Common myeloid progenitor, CD34-positive (primary cell): ENCODE measurements at regions not wholly inside any gene's neighbourhood (a gene's known extent, or its start where the extent isn't known, plus 50 kb on each side); places are given as distances from the start of the nearest gene placed in this dataset.

Experiments
- CTCF ChIA-PET: fragments of 350-600 bp; sonication (Branson Sonifier 250); formaldehyde crosslinking; loops from one replicate; lab custom pipeline; 2021; ENCODE audit warnings: antibody characterized with exemption; lab: Charles Lee
- POLR2A ChIA-PET: fragments of 350-600 bp; sonication (Branson Sonifier 250); formaldehyde crosslinking; loops from one replicate; lab custom pipeline; 2021; ENCODE audit warnings: antibody characterized with exemption; lab: Charles Lee
- DNase-seq, 3 donors: peaks; one replicate each; pipeline versions ENCODE4 v3.0.0 to v3.0.0-alpha.2; 2013
- H3K27ac ChIP-seq, 2 experiments: 1 replicate in 1 of 2; 2 replicates in 1 of 2; pipeline ENCODE4 v1.7.0; 2013; ENCODE audit warnings: inconsistent platforms in 2 of 2, low read length in 2 of 2, mild to moderate bottlenecking in 2 of 2, low read depth in 1 of 2, moderate library complexity in 1 of 2; ENCODE audit not compliant: severe bottlenecking in 2 of 2, insufficient read depth in 1 of 2, poor library complexity in 1 of 2
- H3K27me3 ChIP-seq, 5 experiments: replicated peaks in 2 of 5; 1 replicate in 3 of 5; 2 replicates in 2 of 5; pipeline versions ENCODE4 v1.6.1 to v1.7.0; 2013; ENCODE audit warnings: low read length in 4 of 5, mild to moderate bottlenecking in 2 of 5, moderate library complexity in 2 of 5, inconsistent platforms in 1 of 5; ENCODE audit not compliant: insufficient read depth in 5 of 5, control insufficient read depth in 4 of 5
- H3K36me3 ChIP-seq, 4 experiments: 1 replicate in 2 of 4; 2 replicates in 2 of 4; pipeline versions ENCODE4 v1.6.1 to v1.7.0; 2013; ENCODE audit warnings: low read length in 3 of 4, control low read depth in 1 of 4, mild to moderate bottlenecking in 1 of 4; ENCODE audit not compliant: control insufficient read depth in 4 of 4, insufficient read depth in 4 of 4
- H3K4me1 ChIP-seq, 4 experiments: 1 replicate in 3 of 4; 2 replicates in 1 of 4; pipeline versions ENCODE4 v1.6.1 to v1.7.1; 2013; ENCODE audit warnings: low read length in 3 of 4, mild to moderate bottlenecking in 3 of 4, control low read depth in 1 of 4, inconsistent platforms in 1 of 4, moderate library complexity in 1 of 4; ENCODE audit not compliant: control insufficient read depth in 4 of 4, insufficient read depth in 4 of 4; ENCODE audit errors: control extremely low read depth in 1 of 4
- H3K4me3 ChIP-seq, 7 experiments: 1 replicate in 4 of 7; 2 replicates in 3 of 7; pipeline versions ENCODE4 v1.5.1 to v1.7.0; 2013; ENCODE audit warnings: mild to moderate bottlenecking in 7 of 7, low read length in 6 of 7, moderate library complexity in 6 of 7, inconsistent platforms in 2 of 7, low read depth in 2 of 7, control low read depth in 1 of 7; ENCODE audit not compliant: insufficient read depth in 4 of 7, control insufficient read depth in 1 of 7; ENCODE audit errors: extremely low read depth in 1 of 7
- H3K9me3 ChIP-seq, 5 experiments: 1 replicate in 4 of 5; 2 replicates in 1 of 5; pipeline versions ENCODE4 v1.6.1 to v1.7.1; 2013; ENCODE audit warnings: low read length in 4 of 5, mild to moderate bottlenecking in 2 of 5, inconsistent platforms in 1 of 5, low read depth in 1 of 5, moderate library complexity in 1 of 5; ENCODE audit not compliant: control insufficient read depth in 4 of 5, insufficient read depth in 2 of 5; ENCODE audit errors: control extremely low read depth in 1 of 5
- WGBS: methylation state at CpG from one replicate; pipeline ENCODE4 v1.1.5; 2013; ENCODE audit not compliant: insufficient coverage; 5-methylcytosine and 5-hydroxymethylcytosine counted together

DNA sequence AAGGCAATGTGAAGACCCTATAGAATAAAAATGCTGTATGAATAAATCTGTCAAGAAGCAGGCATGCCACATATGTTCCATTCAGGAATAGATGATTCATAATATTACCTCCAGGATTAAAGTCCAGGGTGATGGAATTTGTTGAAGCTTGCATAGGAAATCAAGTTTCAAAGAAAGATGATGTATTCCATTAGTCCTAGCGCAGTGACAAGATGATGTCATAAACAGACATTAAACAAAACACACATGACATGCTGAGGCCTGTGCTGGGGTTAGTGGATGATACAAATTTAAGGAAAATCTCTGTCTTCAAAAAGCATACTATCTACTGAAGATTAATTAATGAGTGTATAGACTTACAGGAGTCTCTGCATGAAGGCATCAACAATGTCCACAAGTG is 1025.2 kb downstream of the CDH11 start:
- Histone ChIP-seq H3K9me3 (no peaks in the 10 kb centered on the region), H3K36me3 (no peaks in the 10 kb centered on the region), H3K27me3 (no peaks in the 10 kb centered on the region), H3K27ac (no peak overlapping the region), H3K4me3 (no peak overlapping the region), H3K4me1 (no peaks in the 10 kb centered on the region)
- CTCF ChIA-PET = no interaction called here
- POLR2A ChIA-PET = no interaction called here
- no CpG with 5 or more reads among the region's 1 CpG for WGBS
- no peak for DNase-seq

DNA sequence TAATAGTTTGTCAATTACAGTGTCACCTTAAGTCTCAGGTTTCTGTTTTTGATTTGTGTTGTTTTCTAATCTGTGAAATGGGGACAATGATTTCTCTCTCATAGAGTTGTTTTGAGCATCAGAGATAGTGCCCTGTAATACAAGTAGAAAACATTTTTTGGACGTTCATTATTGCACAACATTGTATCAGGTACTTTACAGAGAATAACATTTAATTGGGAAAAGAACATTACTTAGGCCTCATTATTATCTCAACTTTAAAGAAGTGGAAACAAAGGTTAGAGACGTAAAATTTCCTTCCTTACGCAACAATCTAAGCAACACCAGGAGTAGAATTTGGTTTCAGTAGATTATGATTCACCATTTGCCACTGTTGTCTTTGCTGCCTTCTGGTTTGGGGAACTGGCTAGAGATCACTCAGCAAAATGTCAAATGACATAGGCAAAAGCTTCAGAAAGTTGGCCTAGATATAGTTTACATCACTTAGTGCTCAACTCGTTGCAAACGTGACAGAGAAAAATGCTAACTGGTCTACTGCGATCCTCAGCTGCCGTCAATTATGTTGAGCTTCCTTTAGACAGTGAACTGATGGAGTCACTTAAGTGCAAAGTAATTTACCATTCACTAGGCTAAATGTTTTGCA is 1026.8 kb downstream of the CDH11 start:
- H3K27me3 ChIP-seq = no peaks in the 10 kb centered on the region
- DNase-seq = no peak
- no peak overlapping the region for H3K4me3 ChIP-seq
- ChIA-PET CTCF (no interaction called here), POLR2A (no interaction called here)
- no peaks in the 10 kb centered on the region for H3K4me1 ChIP-seq
- H3K36me3 ChIP-seq = no peaks in the 10 kb centered on the region
- WGBS = 91% methylated on average over 4 of the region's 7 CpGs
- H3K9me3 ChIP-seq = no peaks in the 10 kb centered on the region
- H3K27ac ChIP-seq = no peak overlapping the region

DNA sequence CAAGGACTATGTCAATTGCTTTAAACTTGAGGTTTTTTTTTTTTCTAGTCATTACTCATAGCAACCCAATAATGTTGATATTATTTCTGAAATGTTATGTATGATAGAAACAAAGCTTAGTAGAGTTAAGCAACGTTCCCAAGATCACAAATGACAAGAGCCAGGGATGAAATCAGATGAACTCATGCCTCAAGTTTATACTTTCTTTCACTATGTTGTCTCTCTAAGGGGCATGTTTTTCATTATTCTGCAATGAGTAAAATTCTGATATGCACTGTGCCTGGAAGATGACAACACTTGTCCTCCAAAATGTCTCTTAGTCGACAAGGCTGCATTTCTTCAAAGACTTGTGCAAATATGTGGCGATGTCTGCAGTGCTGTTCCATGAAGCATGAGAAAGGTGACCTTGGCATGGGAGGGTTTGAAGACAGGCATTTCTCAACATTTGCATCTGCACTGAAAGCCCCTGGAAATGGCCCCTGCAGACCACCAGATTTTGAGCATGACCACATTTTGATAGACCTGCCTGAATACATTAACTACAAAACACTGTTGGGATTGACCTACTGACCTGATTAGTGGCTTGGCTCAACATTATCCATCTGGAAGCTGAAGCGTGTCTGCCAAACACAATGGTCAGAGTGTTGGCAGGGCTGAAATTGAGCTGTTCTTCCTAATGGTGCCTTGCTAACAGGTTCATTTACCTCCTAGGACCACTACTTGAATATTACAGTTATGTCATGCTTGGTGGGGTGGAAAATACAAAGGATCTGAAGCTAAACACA is 1027.5 kb downstream of the CDH11 start:
- no peaks in the 10 kb centered on the region for H3K9me3 ChIP-seq
- H3K36me3 ChIP-seq = no peaks in the 10 kb centered on the region
- ChIA-PET POLR2A (no interaction called here), CTCF (no interaction called here)
- H3K4me3 ChIP-seq = no peak overlapping the region
- WGBS = 100% methylated on average over 3 of the region's 4 CpGs
- no peak for DNase-seq
- no peaks in the 10 kb centered on the region for H3K4me1 ChIP-seq
- H3K27ac ChIP-seq = no peak overlapping the region
- no peaks in the 10 kb centered on the region for H3K27me3 ChIP-seq

GRCh38 chr16:64092271-64092670 is 1029.6 kb downstream of the CDH11 start:
- Histone ChIP-seq H3K4me3 (no peak overlapping the region), H3K27ac (no peak overlapping the region), H3K9me3 (no peaks in the 10 kb centered on the region), H3K4me1 (no peaks in the 10 kb centered on the region), H3K36me3 (no peaks in the 10 kb centered on the region), H3K27me3 (no peaks in the 10 kb centered on the region)
- 86% methylated on average over 1 of the region's 3 CpGs for WGBS
- ChIA-PET POLR2A (interaction anchor here (0.6 kb wide), 1 partner anchor 37 kb away, joined by 4 read pairs; no protein-coding TSS in a partner anchor), CTCF (no interaction called here)
- DNase-seq = no peak

DNA sequence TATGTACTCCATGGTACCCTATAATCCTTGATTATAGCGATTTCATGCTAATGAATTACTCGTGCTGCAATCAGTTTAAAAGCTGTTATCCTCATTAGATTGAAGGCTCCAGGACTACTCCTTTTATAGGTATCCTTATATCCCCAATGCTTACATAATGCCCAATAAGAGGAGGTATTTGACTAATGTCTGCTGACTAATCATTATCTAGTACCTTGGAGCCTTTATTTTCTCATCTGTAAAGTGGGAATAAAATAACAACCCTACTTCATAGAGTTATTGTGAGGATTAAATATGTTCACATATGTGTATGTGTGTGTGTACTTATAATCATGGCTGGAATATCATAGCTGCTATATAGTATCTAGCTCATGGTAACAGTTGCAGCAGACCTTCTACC is 1031.5 kb downstream of the CDH11 start:
- Histone ChIP-seq H3K36me3 (no peaks in the 10 kb centered on the region), H3K27me3 (no peaks in the 10 kb centered on the region), H3K27ac (no peak overlapping the region), H3K4me3 (no peak overlapping the region), H3K9me3 (no peaks in the 10 kb centered on the region), H3K4me1 (no peaks in the 10 kb centered on the region)
- WGBS = 57% methylated on average over 1 of the region's 2 CpGs
- ChIA-PET CTCF (no interaction called here), POLR2A (no interaction called here)
- no peak for DNase-seq

GRCh38 chr16:64089697-64090096 is 1032.2 kb downstream of the CDH11 start:
- POLR2A ChIA-PET = no interaction called here
- no peaks in the 10 kb centered on the region for H3K9me3 ChIP-seq
- peak; percentile 9 to 21 (median 20) for DNase-seq
- H3K4me1 ChIP-seq = no peaks in the 10 kb centered on the region
- H3K27me3 ChIP-seq = no peaks in the 10 kb centered on the region
- CTCF ChIA-PET = no interaction called here
- no peak overlapping the region for H3K27ac ChIP-seq
- H3K36me3 ChIP-seq = no peaks in the 10 kb centered on the region
- H3K4me3 ChIP-seq = no peak overlapping the region

- no peaks in the 10 kb centered on the region for H3K4me1 ChIP-seq
Measured at GRCh38 chr16:64088838-64089237, 1033.0 kb downstream of the CDH11 start.

More at GRCh38 chr16:64088838-64089237, 1033.0 kb downstream of the CDH11 start:
- WGBS = 87% methylated on average over 5 of the region's 5 CpGs
- no peaks in the 10 kb centered on the region for H3K27me3 ChIP-seq
- H3K9me3 ChIP-seq = no peaks in the 10 kb centered on the region
- no peaks in the 10 kb centered on the region for H3K36me3 ChIP-seq
- no peak overlapping the region for H3K27ac ChIP-seq
- no peak for DNase-seq
- ChIA-PET POLR2A (interaction anchor here (0.6 kb wide), 1 partner anchor 65 kb away, joined by 3 read pairs; no protein-coding TSS in a partner anchor), CTCF (no interaction called here)
- H3K4me3 ChIP-seq = no peak overlapping the region
